IMR-90 (cell line): ENCODE measurements at regions not wholly inside any gene's neighbourhood (a gene's known extent, or its start where the extent isn't known, plus 50 kb on each side); places are given as distances from the start of the nearest gene placed in this dataset.

Source experiments
- CEBPB ChIP-seq: IDR thresholded peaks from 2 replicates; pipeline ENCODE4 v1.6.1; 2012; ENCODE audit warnings: low read depth, low read length, improper control_type of control experiment
- MAZ ChIP-seq: IDR thresholded peaks from 2 replicates; pipeline ENCODE4 v1.6.1; 2012; ENCODE audit warnings: low read depth, mild to moderate bottlenecking, low read length, improper control_type of control experiment, moderate library complexity, borderline replicate concordance
- POLR2A ChIP-seq: IDR thresholded peaks from 2 replicates; pipeline ENCODE4 v1.6.1; 2012; ENCODE audit warnings: mild to moderate bottlenecking, low read depth, low read length
- SMC3 ChIP-seq: fragments of 150-350 bp; IDR thresholded peaks from 2 replicates; pipeline ENCODE4 v1.6.1; 2016; ENCODE audit warnings: low read depth, mild to moderate bottlenecking, antibody characterized with exemption, low read length, moderate library complexity
- TF ChIP-seq, protein P1 (sequence below): conservative IDR thresholded peaks from 2 replicates; pipeline ENCODE4 v1.5.1; 2012; ENCODE audit warnings: mild to moderate bottlenecking, low read depth, low read length, improper control_type of control experiment
- TF ChIP-seq, protein P2 (sequence below): fragments of 150-350 bp; IDR thresholded peaks from 2 replicates; pipeline ENCODE4 v1.6.1; 2017; ENCODE audit warnings: mild to moderate bottlenecking, antibody characterized with exemption, low read length, low read depth

DNA sequence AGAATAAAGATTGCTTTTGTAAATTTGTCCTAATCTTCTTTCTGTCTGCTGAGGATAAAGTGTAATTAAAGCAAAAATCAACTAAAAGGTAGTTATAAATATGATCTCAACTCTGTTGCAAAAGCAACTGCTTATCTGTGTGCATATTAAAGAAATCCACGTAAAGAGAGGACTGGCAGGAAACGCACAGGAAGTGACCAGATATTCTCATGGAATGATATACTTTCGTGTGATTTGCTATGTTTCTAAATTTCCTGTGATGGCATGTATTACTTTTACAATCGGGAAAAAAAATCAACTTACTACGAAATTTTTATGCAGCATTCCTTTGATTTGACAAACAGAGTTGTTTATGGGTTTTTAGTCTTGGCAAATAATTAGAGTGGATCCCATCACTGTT lies 75.4 kb downstream of the RGS2 start:
- no peak for TF ChIP-seq POLR2A
- TF ChIP-seq, protein P1, sequence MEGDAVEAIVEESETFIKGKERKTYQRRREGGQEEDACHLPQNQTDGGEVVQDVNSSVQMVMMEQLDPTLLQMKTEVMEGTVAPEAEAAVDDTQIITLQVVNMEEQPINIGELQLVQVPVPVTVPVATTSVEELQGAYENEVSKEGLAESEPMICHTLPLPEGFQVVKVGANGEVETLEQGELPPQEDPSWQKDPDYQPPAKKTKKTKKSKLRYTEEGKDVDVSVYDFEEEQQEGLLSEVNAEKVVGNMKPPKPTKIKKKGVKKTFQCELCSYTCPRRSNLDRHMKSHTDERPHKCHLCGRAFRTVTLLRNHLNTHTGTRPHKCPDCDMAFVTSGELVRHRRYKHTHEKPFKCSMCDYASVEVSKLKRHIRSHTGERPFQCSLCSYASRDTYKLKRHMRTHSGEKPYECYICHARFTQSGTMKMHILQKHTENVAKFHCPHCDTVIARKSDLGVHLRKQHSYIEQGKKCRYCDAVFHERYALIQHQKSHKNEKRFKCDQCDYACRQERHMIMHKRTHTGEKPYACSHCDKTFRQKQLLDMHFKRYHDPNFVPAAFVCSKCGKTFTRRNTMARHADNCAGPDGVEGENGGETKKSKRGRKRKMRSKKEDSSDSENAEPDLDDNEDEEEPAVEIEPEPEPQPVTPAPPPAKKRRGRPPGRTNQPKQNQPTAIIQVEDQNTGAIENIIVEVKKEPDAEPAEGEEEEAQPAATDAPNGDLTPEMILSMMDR = no peak
- TF ChIP-seq MAZ = no peak
- no peak for TF ChIP-seq CEBPB
- TF ChIP-seq, protein P2, sequence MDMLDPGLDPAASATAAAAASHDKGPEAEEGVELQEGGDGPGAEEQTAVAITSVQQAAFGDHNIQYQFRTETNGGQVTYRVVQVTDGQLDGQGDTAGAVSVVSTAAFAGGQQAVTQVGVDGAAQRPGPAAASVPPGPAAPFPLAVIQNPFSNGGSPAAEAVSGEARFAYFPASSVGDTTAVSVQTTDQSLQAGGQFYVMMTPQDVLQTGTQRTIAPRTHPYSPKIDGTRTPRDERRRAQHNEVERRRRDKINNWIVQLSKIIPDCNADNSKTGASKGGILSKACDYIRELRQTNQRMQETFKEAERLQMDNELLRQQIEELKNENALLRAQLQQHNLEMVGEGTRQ = no peak
- no peak for TF ChIP-seq SMC3
